HCT116 (cell line): ENCODE measurements at regions not wholly inside any gene's neighbourhood (a gene's known extent, or its start where the extent isn't known, plus 50 kb on each side); places are given as distances from the start of the nearest gene placed in this dataset.

ENCODE experiments used
- ATAC-seq: fragments of 200-7000 bp; cut with Tn5 transposase; 2 replicates; pipeline ENCODE4 v1.9.1; 2020; ENCODE audit warnings: mild to moderate bottlenecking, moderate library complexity
- BruUV-seq: library from RNA; stranded (reverse); fragments of 400-500 nt; replicated peaks from 2 replicates; lab custom pipeline; 2021; lab: Mats Ljungman, UMichigan
- CTCF ChIA-PET: fragments of 300-600 bp; sonication (Branson Sonifier 250); formaldehyde crosslinking; loops from one replicate; lab custom pipeline; 2021; ENCODE audit warnings: antibody characterized with exemption; lab: Charles Lee
- POLR2A ChIA-PET: fragments of 300-600, 350-600 bp; sonication (Branson Sonifier 250); formaldehyde crosslinking; loops from one replicate; lab custom pipeline; 2021; ENCODE audit warnings: antibody characterized with exemption; lab: Charles Lee
- RAD21 ChIA-PET, 2 experiments: fragments of 300-600 bp; sonication (Branson Sonifier 250); formaldehyde crosslinking; loops; one replicate each; lab custom pipeline; 2023; ENCODE audit warnings: low total read pairs in 2 of 2; ENCODE audit not compliant: uncharacterized antibody in 2 of 2, unreplicated experiment in 2 of 2, low non-redundant PET in 1 of 2; lab: Charles Lee
- DNase-seq: peaks from one replicate; pipeline ENCODE4 v3.0.0-alpha.2; 2010; ENCODE audit warnings: low read depth, low spot score
- H2AFZ ChIP-seq: fragments of 200-600 bp; shearing (Covaris generic), sonication (generic); 2 replicates; pipeline ENCODE4 v1.6.1; 2017; ENCODE audit warnings: low read depth, mixed run types, mixed read lengths, antibody characterized with exemption, low read length; ENCODE audit not compliant: poor library complexity, severe bottlenecking
- H3K27ac ChIP-seq: 2 replicates; pipeline ENCODE4 v1.5.1; 2012; ENCODE audit warnings: low read depth, low read length
- H3K27me3 ChIP-seq: fragments of 200-600 bp; sonication (generic); 2 replicates; pipeline ENCODE4 v1.6.1; 2016; ENCODE audit warnings: mixed run types, low read length, mixed read lengths; ENCODE audit not compliant: insufficient read depth
- H3K36me3 ChIP-seq, 2 experiments: fragments of 200-500 bp in 1 of 2; fragments of 200-600 bp in 1 of 2; sonication (Bioruptor generic) in 1 of 2; sonication (generic) in 1 of 2; 2 replicates each; pipeline versions ENCODE4 v1.5.1 to v1.6.1; 2014 to 2016; ENCODE audit warnings: low read length in 2 of 2, inconsistent platforms in 1 of 2, mixed read lengths in 1 of 2, mixed run types in 1 of 2; ENCODE audit not compliant: insufficient read depth in 2 of 2, control insufficient read depth in 1 of 2
- H3K4me1 ChIP-seq, 2 experiments: fragments of 200-600 bp in 1 of 2; sonication (generic) in 1 of 2; 2 replicates each; pipeline versions ENCODE4 v1.5.1 to v1.6.1; 2012 to 2017; ENCODE audit warnings: low read length in 2 of 2, inconsistent platforms in 1 of 2, mild to moderate bottlenecking in 1 of 2, mixed read lengths in 1 of 2, mixed run types in 1 of 2, moderate library complexity in 1 of 2; ENCODE audit not compliant: insufficient read depth in 2 of 2, control insufficient read depth in 1 of 2
- H3K4me2 ChIP-seq: fragments of 200-600 bp; sonication (generic); 2 replicates; pipeline ENCODE4 v1.6.1; 2017; ENCODE audit warnings: mixed run types, low read length, mixed read lengths
- H3K4me3 ChIP-seq, 2 experiments: fragments of 200-600 bp in 1 of 2; sonication (generic) in 1 of 2; replicated peaks in 1 of 2; 2 replicates each; pipeline ENCODE4 v1.5.1; 2011 to 2016; ENCODE audit warnings: low read length in 2 of 2, control low read depth in 1 of 2, low read depth in 1 of 2, mild to moderate bottlenecking in 1 of 2, mixed read lengths in 1 of 2, mixed run types in 1 of 2
- H3K79me2 ChIP-seq: fragments of 200-600 bp; sonication (generic); 2 replicates; pipeline ENCODE4 v1.6.1; 2017; ENCODE audit warnings: mild to moderate bottlenecking, mixed run types, low read length, moderate library complexity, mixed read lengths; ENCODE audit not compliant: insufficient read depth
- H3K9ac ChIP-seq: fragments of 200-600 bp; sonication (generic); 2 replicates; pipeline ENCODE4 v1.6.1; 2016; ENCODE audit warnings: low read length, mixed read lengths
- H3K9me2 ChIP-seq: fragments of 200-600 bp; sonication (generic), shearing (Covaris generic); 2 replicates; pipeline ENCODE4 v1.6.1; 2017; ENCODE audit warnings: mixed run types, mild to moderate bottlenecking, moderate library complexity; ENCODE audit not compliant: insufficient read depth
- H3K9me3 ChIP-seq, 2 experiments: fragments of 200-500 bp in 1 of 2; fragments of 200-600 bp in 1 of 2; sonication (Bioruptor generic) in 1 of 2; sonication (generic) in 1 of 2; 2 replicates each; pipeline ENCODE4 v1.6.1; 2014 to 2017; ENCODE audit warnings: low read length in 2 of 2, mixed read lengths in 2 of 2, inconsistent platforms in 1 of 2, low read depth in 1 of 2, mild to moderate bottlenecking in 1 of 2, mixed run types in 1 of 2, moderate library complexity in 1 of 2; ENCODE audit not compliant: control insufficient read depth in 1 of 2, insufficient read depth in 1 of 2
- H4K20me1 ChIP-seq: fragments of 200-600 bp; sonication (generic), shearing (Covaris generic); 2 replicates; pipeline ENCODE4 v1.6.1; 2017; ENCODE audit warnings: mixed run types, mild to moderate bottlenecking, moderate library complexity; ENCODE audit not compliant: insufficient read depth
- CBX3 ChIP-seq: IDR thresholded peaks from 2 replicates; pipeline ENCODE4 v1.6.1; 2012; ENCODE audit warnings: low read depth
- CEBPB ChIP-seq: IDR thresholded peaks from 2 replicates; pipeline ENCODE4 v1.6.1; 2012; ENCODE audit warnings: low read depth
- ELF1 ChIP-seq: IDR thresholded peaks from 2 replicates; pipeline ENCODE4 v1.6.1; 2012; ENCODE audit warnings: low read depth, borderline replicate concordance
- EZH2 ChIP-seq: fragments of 200-600 bp; sonication (generic); IDR thresholded peaks from 2 replicates; pipeline ENCODE4 v1.6.1; 2017; ENCODE audit warnings: antibody characterized with exemption, mixed run types
- JUND ChIP-seq: IDR thresholded peaks from 2 replicates; pipeline ENCODE4 v1.6.1; 2012
- POLR2A ChIP-seq: IDR thresholded peaks from 2 replicates; pipeline ENCODE4 v1.7.0; 2011; ENCODE audit warnings: borderline replicate concordance; ENCODE audit not compliant: insufficient read depth, insufficient read length; ENCODE audit errors: extremely low read depth
- POLR2AphosphoS5 ChIP-seq: IDR thresholded peaks from 2 replicates; pipeline ENCODE4 v1.6.1; 2011; ENCODE audit warnings: mild to moderate bottlenecking, low read depth, low read length, moderate library complexity
- SP1 ChIP-seq: IDR thresholded peaks from 2 replicates; pipeline ENCODE4 v1.6.1; 2012; ENCODE audit warnings: low read depth
- TCF7L2 ChIP-seq: IDR thresholded peaks from 2 replicates; pipeline ENCODE4 v1.7.0; 2011; ENCODE audit warnings: borderline replicate concordance, inconsistent platforms; ENCODE audit not compliant: insufficient read depth, insufficient read length; ENCODE audit errors: extremely low read depth
- ZFX ChIP-seq: fragments of 450-650 bp; IDR thresholded peaks from 2 replicates; pipeline ENCODE4 v1.6.1; 2017
- intact Hi-C: fragments of 100-400 bp; cut with micrococcal nuclease; formaldehyde crosslinking; loops from 2 replicates; pipeline ENCODE4 v1.10.0; 2022
- TF ChIP-seq, protein P1 (sequence below): IDR thresholded peaks from 2 replicates; pipeline ENCODE4 v1.6.1; 2012; ENCODE audit warnings: low read depth
- TF ChIP-seq, protein P2 (sequence below), 3 experiments: fragments of 200-600 bp in 1 of 3; sonication (generic) in 1 of 3; IDR thresholded peaks in 2 of 3; conservative IDR thresholded peaks in 1 of 3; 2 replicates each; pipeline ENCODE4 v1.5.1; 2012 to 2017; ENCODE audit warnings: low read depth in 2 of 3, low read length in 2 of 3, antibody characterized with exemption in 1 of 3, borderline replicate concordance in 1 of 3, control low read depth in 1 of 3, mild to moderate bottlenecking in 1 of 3, mixed read lengths in 1 of 3, mixed run types in 1 of 3, moderate library complexity in 1 of 3; ENCODE audit not compliant: insufficient read depth in 1 of 3
- TF ChIP-seq, protein P3 (sequence below): IDR thresholded peaks from 2 replicates; pipeline ENCODE4 v1.6.1; 2012

DNA sequence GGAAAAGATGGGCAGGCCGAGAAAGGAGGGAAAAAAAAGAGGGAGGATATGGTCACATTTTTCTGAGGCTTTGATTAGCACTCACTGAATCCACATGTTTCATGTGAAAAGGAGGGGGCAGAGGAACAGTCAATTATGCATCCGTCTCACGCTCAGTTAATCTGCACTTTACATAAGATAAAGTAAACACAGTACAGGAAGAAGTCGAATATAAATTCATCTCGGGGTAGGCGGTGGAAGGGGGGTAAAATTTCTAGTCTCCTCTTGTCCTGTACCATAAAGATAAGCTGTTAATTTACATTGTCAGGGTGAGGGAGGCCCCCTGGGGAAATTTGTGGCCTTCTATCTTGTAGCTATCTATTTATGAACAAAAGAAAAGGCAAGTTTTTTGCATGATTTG lies 73.1 kb upstream of the CES5A start:
- H3K4me1 ChIP-seq: no peaks in the 10 kb centered on the region
- no peaks in the 10 kb centered on the region for H3K36me3 ChIP-seq
- no peaks in the 10 kb centered on the region for H3K79me2 ChIP-seq
- ChIA-PET RAD21 (no interaction called here), POLR2A (no interaction called here), CTCF (no interaction called here)
- H3K27ac ChIP-seq: no peak overlapping the region
- no peak overlapping the region for H3K4me2 ChIP-seq
- no TSS peak for BruUV-seq
- peaks cover 4% of the 10 kb centered on the region for H3K27me3 ChIP-seq
- ATAC-seq (no peak), DNase-seq (no peak)
- no peak overlapping the region for H3K9ac ChIP-seq
- intact Hi-C loops: no loop called here
- TF ChIP-seq TCF7L2 (no peak), CEBPB (no peak), POLR2AphosphoS5 (no peak), ZFX (no peak), CBX3 (no peak), ELF1 (no peak), JUND (no peak), EZH2 (no peak), SP1 (no peak), POLR2A (no peak)
- TF ChIP-seq, protein P1, sequence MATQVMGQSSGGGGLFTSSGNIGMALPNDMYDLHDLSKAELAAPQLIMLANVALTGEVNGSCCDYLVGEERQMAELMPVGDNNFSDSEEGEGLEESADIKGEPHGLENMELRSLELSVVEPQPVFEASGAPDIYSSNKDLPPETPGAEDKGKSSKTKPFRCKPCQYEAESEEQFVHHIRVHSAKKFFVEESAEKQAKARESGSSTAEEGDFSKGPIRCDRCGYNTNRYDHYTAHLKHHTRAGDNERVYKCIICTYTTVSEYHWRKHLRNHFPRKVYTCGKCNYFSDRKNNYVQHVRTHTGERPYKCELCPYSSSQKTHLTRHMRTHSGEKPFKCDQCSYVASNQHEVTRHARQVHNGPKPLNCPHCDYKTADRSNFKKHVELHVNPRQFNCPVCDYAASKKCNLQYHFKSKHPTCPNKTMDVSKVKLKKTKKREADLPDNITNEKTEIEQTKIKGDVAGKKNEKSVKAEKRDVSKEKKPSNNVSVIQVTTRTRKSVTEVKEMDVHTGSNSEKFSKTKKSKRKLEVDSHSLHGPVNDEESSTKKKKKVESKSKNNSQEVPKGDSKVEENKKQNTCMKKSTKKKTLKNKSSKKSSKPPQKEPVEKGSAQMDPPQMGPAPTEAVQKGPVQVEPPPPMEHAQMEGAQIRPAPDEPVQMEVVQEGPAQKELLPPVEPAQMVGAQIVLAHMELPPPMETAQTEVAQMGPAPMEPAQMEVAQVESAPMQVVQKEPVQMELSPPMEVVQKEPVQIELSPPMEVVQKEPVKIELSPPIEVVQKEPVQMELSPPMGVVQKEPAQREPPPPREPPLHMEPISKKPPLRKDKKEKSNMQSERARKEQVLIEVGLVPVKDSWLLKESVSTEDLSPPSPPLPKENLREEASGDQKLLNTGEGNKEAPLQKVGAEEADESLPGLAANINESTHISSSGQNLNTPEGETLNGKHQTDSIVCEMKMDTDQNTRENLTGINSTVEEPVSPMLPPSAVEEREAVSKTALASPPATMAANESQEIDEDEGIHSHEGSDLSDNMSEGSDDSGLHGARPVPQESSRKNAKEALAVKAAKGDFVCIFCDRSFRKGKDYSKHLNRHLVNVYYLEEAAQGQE: no peak
- TF ChIP-seq, protein P2, sequence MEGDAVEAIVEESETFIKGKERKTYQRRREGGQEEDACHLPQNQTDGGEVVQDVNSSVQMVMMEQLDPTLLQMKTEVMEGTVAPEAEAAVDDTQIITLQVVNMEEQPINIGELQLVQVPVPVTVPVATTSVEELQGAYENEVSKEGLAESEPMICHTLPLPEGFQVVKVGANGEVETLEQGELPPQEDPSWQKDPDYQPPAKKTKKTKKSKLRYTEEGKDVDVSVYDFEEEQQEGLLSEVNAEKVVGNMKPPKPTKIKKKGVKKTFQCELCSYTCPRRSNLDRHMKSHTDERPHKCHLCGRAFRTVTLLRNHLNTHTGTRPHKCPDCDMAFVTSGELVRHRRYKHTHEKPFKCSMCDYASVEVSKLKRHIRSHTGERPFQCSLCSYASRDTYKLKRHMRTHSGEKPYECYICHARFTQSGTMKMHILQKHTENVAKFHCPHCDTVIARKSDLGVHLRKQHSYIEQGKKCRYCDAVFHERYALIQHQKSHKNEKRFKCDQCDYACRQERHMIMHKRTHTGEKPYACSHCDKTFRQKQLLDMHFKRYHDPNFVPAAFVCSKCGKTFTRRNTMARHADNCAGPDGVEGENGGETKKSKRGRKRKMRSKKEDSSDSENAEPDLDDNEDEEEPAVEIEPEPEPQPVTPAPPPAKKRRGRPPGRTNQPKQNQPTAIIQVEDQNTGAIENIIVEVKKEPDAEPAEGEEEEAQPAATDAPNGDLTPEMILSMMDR (IDR thresholded peaks at IDR 0.05 in 2 of 3, conservative IDR thresholded peaks at IDR 0.05 in 1 of 3; ENCODE audit: borderline replicate concordance in 1 of 3, insufficient read depth in 1 of 3, low read depth in 2 of 3, low read length in 2 of 3): no peak
- TF ChIP-seq, protein P3, sequence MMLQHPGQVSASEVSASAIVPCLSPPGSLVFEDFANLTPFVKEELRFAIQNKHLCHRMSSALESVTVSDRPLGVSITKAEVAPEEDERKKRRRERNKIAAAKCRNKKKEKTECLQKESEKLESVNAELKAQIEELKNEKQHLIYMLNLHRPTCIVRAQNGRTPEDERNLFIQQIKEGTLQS: no peak
- no peak overlapping the region for H2AFZ ChIP-seq
- no peak overlapping the region for H3K4me3 ChIP-seq
- H3K9me3 ChIP-seq: no peaks in the 10 kb centered on the region
- H4K20me1 ChIP-seq: no peaks in the 10 kb centered on the region
- no peaks in the 10 kb centered on the region for H3K9me2 ChIP-seq
